MM.1S (cell line): ENCODE measurements at regions not wholly inside any gene's neighbourhood (a gene's known extent, or its start where the extent isn't known, plus 50 kb on each side); places are given as distances from the start of the nearest gene placed in this dataset.

Experiments used
- DNase-seq: peaks from one replicate; pipeline ENCODE4 v3.0.0-alpha.2; 2015
- H2AFZ ChIP-seq: fragments of 300-600 bp; sonication (generic); 2 replicates; pipeline ENCODE4 v1.6.0; 2016; ENCODE audit warnings: antibody characterized with exemption, low read length
- H3F3A ChIP-seq: fragments of 300-600 bp; sonication (generic); 2 replicates; pipeline ENCODE4 v1.6.1; 2016; ENCODE audit warnings: mild to moderate bottlenecking, antibody characterized with exemption, low read length, moderate library complexity, mixed read lengths; ENCODE audit not compliant: insufficient read depth
- H3K27ac ChIP-seq: fragments of 300-600 bp; sonication (generic); 2 replicates; pipeline ENCODE4 v1.5.1; 2016; ENCODE audit warnings: mild to moderate bottlenecking, low read length
- H3K27me3 ChIP-seq: fragments of 300-600 bp; sonication (generic); replicated peaks from 2 replicates; pipeline ENCODE4 v1.6.0; 2016; ENCODE audit warnings: low read length; ENCODE audit not compliant: insufficient read depth
- H3K36me3 ChIP-seq: fragments of 300-600 bp; sonication (generic); replicated peaks from 2 replicates; pipeline ENCODE4 v1.6.1; 2016; ENCODE audit warnings: mild to moderate bottlenecking, low read length, mixed read lengths; ENCODE audit not compliant: insufficient read depth
- H3K4me1 ChIP-seq: fragments of 300-600 bp; sonication (generic); 2 replicates; pipeline ENCODE4 v1.6.1; 2016; ENCODE audit warnings: low read length, mixed read lengths
- H3K4me2 ChIP-seq: fragments of 300-600 bp; sonication (generic); 2 replicates; pipeline ENCODE4 v1.6.0; 2016; ENCODE audit warnings: low read depth, low read length
- H3K4me3 ChIP-seq: fragments of 300-600 bp; sonication (generic); 2 replicates; pipeline ENCODE4 v1.5.1; 2016; ENCODE audit warnings: low read length, mixed read lengths
- H3K79me2 ChIP-seq: fragments of 300-600 bp; sonication (generic); 2 replicates; pipeline ENCODE4 v1.6.1; 2016; ENCODE audit warnings: mixed run types, low read length, mixed read lengths
- H3K9ac ChIP-seq: fragments of 300-600 bp; sonication (generic); 2 replicates; pipeline ENCODE4 v1.6.1; 2016; ENCODE audit warnings: low read length, mixed read lengths
- H3K9me2 ChIP-seq: fragments of 300-600 bp; sonication (generic); replicated peaks from 2 replicates; pipeline ENCODE4 v1.6.1; 2016; ENCODE audit warnings: mild to moderate bottlenecking, low read length, mixed read lengths; ENCODE audit not compliant: insufficient read depth
- H3K9me3 ChIP-seq: fragments of 300-600 bp; sonication (generic); replicated peaks from 2 replicates; pipeline ENCODE4 v1.6.1; 2016; ENCODE audit warnings: mild to moderate bottlenecking, low read length, mixed read lengths; ENCODE audit not compliant: insufficient read depth
- H4K20me1 ChIP-seq: fragments of 300-600 bp; sonication (generic); 2 replicates; pipeline ENCODE4 v1.6.1; 2016; ENCODE audit warnings: mild to moderate bottlenecking, low read length, moderate library complexity, mixed read lengths; ENCODE audit not compliant: insufficient read depth
- EZH2 ChIP-seq: fragments of 300-600 bp; sonication (generic); optimal IDR thresholded peaks from 2 replicates; pipeline ENCODE3; 2017; ENCODE audit warnings: low read depth, mild to moderate bottlenecking, antibody characterized with exemption, low read length, mixed read lengths
- EZH2phosphoT487 ChIP-seq: fragments of 300-600 bp; sonication (generic); IDR thresholded peaks from 2 replicates; pipeline ENCODE4 v1.6.1; 2018; ENCODE audit warnings: antibody characterized with exemption, low read length
- TF ChIP-seq, protein P1 (sequence below): fragments of 300-600 bp; sonication (generic); IDR thresholded peaks from 2 replicates; pipeline ENCODE4 v1.5.1; 2016; ENCODE audit warnings: antibody characterized with exemption, low read length, mixed read lengths

DNA sequence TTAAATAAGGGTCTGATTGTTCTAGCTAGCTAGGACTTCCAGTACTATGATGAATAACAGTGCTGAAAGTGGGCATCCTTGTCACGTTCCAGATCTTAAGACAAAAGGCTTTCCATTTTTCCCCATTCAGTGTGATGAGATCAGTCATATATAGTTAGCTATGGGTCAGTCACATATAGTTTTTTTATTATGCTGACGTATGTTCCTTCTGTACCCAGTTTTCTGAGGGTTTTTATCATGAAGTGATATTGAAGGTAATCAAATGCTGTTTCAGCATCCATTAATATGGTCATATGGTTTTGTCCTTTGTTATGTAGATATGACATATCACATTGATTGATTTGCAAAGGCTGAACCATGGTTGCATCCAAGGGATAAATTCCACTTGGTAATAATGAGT, 800.1 kb upstream of the FBXO33 start:
- TF ChIP-seq, protein P1, sequence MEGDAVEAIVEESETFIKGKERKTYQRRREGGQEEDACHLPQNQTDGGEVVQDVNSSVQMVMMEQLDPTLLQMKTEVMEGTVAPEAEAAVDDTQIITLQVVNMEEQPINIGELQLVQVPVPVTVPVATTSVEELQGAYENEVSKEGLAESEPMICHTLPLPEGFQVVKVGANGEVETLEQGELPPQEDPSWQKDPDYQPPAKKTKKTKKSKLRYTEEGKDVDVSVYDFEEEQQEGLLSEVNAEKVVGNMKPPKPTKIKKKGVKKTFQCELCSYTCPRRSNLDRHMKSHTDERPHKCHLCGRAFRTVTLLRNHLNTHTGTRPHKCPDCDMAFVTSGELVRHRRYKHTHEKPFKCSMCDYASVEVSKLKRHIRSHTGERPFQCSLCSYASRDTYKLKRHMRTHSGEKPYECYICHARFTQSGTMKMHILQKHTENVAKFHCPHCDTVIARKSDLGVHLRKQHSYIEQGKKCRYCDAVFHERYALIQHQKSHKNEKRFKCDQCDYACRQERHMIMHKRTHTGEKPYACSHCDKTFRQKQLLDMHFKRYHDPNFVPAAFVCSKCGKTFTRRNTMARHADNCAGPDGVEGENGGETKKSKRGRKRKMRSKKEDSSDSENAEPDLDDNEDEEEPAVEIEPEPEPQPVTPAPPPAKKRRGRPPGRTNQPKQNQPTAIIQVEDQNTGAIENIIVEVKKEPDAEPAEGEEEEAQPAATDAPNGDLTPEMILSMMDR: no peak
- TF ChIP-seq EZH2 (no peak), EZH2phosphoT487 (no peak)
- H3K4me1 ChIP-seq: no peaks in the 10 kb centered on the region
- no peaks in the 10 kb centered on the region for H3K36me3 ChIP-seq
- no peak overlapping the region for H3K27ac ChIP-seq
- no peaks in the 10 kb centered on the region for H3F3A ChIP-seq
- no peaks in the 10 kb centered on the region for H3K79me2 ChIP-seq
- no peak for DNase-seq
- H2AFZ ChIP-seq: no peak overlapping the region
- no peak overlapping the region for H3K4me3 ChIP-seq
- no peak overlapping the region for H3K9ac ChIP-seq
- H3K27me3 ChIP-seq: no peaks in the 10 kb centered on the region
- no peaks in the 10 kb centered on the region for H4K20me1 ChIP-seq
- no peak overlapping the region for H3K4me2 ChIP-seq
- no peaks in the 10 kb centered on the region for H3K9me3 ChIP-seq
- H3K9me2 ChIP-seq: no peaks in the 10 kb centered on the region

DNA sequence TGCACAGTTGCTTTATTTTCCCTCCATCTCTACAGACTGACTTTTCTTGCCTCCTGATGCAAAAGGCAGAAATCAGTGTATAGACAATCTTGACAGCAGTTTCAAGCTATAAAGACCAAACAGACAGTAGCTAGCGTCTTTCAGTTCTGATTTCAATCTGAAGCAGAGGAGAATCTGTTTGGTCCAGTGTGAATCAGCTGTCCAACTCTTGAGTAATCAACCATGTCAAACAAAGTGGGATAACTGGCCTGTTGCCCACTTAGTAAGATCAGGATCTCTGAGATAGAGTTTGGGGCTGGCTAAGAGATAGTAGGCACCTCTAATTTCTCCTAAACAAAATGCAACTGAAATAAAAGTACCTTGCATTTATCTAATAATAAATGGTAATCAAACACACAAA, 797.4 kb upstream of the FBXO33 start:
- no peaks in the 10 kb centered on the region for H4K20me1 ChIP-seq
- H3K9me2 ChIP-seq: no peaks in the 10 kb centered on the region
- H3K36me3 ChIP-seq: no peaks in the 10 kb centered on the region
- H3K4me1 ChIP-seq: no peaks in the 10 kb centered on the region
- no peak overlapping the region for H2AFZ ChIP-seq
- H3F3A ChIP-seq: no peaks in the 10 kb centered on the region
- H3K79me2 ChIP-seq: no peaks in the 10 kb centered on the region
- no peak overlapping the region for H3K4me3 ChIP-seq
- H3K9ac ChIP-seq: no peak overlapping the region
- H3K27ac ChIP-seq: no peak overlapping the region
- H3K9me3 ChIP-seq: no peaks in the 10 kb centered on the region
- DNase-seq: no peak
- no peak overlapping the region for H3K4me2 ChIP-seq
- TF ChIP-seq EZH2phosphoT487: no peak
- H3K27me3 ChIP-seq: no peaks in the 10 kb centered on the region

DNA sequence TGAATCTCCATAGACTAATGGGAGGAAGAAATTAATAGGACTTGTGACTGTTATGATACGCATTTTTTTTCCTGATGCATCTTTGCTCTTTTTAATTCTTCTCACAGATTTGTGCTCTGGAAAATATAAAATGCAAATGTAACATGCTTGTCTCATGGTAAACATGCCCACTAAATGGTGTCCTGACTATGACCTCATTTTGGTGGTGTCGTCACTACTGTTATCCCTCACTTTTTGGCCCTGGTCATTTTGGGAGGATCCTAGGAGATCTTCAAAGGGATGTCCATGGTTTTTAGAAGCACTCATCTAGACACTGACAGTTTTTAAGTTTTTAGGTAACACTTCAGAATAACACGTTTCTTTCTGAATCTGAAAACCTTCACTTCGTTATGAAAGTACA, 790.8 kb upstream of the FBXO33 start:
- no peak overlapping the region for H3K4me3 ChIP-seq
- H3K27me3 ChIP-seq: no peaks in the 10 kb centered on the region
- no peak overlapping the region for H3K9ac ChIP-seq
- TF ChIP-seq EZH2 (no peak), EZH2phosphoT487 (no peak)
- TF ChIP-seq, protein P1: no peak
- H3K9me2 ChIP-seq: no peaks in the 10 kb centered on the region
- no peaks in the 10 kb centered on the region for H4K20me1 ChIP-seq
- no peaks in the 10 kb centered on the region for H3K36me3 ChIP-seq
- DNase-seq: no peak
- no peak overlapping the region for H2AFZ ChIP-seq
- H3K9me3 ChIP-seq: no peaks in the 10 kb centered on the region
- H3K79me2 ChIP-seq: no peaks in the 10 kb centered on the region
- no peak overlapping the region for H3K27ac ChIP-seq
- H3K4me1 ChIP-seq: no peaks in the 10 kb centered on the region
- H3F3A ChIP-seq: no peaks in the 10 kb centered on the region
- no peak overlapping the region for H3K4me2 ChIP-seq

DNA sequence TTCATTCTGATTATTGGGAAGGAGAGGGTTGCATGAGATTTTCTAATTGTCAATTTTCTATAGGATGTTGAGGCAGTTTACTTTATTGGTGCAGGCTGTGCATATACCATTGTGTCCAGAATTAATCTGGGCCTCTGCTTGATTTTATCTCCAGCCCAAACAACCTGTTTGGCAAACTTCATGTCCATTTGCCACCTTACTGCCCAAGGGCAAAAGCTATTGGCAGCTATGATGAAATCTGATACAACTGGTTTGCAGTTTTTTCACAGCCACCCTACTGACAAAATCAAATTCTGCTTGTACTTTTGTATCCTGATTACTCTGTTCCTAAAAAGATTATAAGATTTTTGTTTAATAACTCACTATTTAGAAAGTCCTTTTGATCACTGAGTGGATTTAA, 789.2 kb upstream of the FBXO33 start:
- Histone ChIP-seq H3K27ac (no peak overlapping the region), H3K9me3 (no peaks in the 10 kb centered on the region), H3K4me3 (no peak overlapping the region), H3K36me3 (no peaks in the 10 kb centered on the region), H2AFZ (no peak overlapping the region), H3K9me2 (no peaks in the 10 kb centered on the region), H3K9ac (no peak overlapping the region), H3K4me1 (no peaks in the 10 kb centered on the region), H3K27me3 (no peaks in the 10 kb centered on the region), H3K4me2 (no peak overlapping the region), H4K20me1 (no peaks in the 10 kb centered on the region), H3F3A (no peaks in the 10 kb centered on the region), H3K79me2 (no peaks in the 10 kb centered on the region)
- TF ChIP-seq EZH2 (no peak), EZH2phosphoT487 (no peak)
- TF ChIP-seq, protein P1: no peak
- DNase-seq: no peak
